Astrocyte of the cerebellum (primary cell): ENCODE measurements at regions not wholly inside any gene's neighbourhood (a gene's known extent, or its start where the extent isn't known, plus 50 kb on each side); places are given as distances from the start of the nearest gene placed in this dataset.

Experiments
- DNase-seq: peaks from one replicate; pipeline ENCODE4 v3.0.0-alpha.2; 2011; ENCODE audit warnings: low read depth
- H3K4me3 ChIP-seq: 2 replicates; pipeline ENCODE4 v1.5.1; 2011; ENCODE audit warnings: mild to moderate bottlenecking, low read depth, low read length, moderate library complexity
- in situ Hi-C: cut with HindIII; loops from 2 replicates; pipeline ENCODE4 v1.10.0; 2017; ENCODE audit warnings: low sequenced_read_pairs
- TF ChIP-seq, protein P1 (sequence below): IDR thresholded peaks from 2 replicates; pipeline ENCODE4 v1.5.1; 2012; ENCODE audit warnings: low read length, low read depth, moderate library complexity, mild to moderate bottlenecking; ENCODE audit errors: missing control alignments

DNA sequence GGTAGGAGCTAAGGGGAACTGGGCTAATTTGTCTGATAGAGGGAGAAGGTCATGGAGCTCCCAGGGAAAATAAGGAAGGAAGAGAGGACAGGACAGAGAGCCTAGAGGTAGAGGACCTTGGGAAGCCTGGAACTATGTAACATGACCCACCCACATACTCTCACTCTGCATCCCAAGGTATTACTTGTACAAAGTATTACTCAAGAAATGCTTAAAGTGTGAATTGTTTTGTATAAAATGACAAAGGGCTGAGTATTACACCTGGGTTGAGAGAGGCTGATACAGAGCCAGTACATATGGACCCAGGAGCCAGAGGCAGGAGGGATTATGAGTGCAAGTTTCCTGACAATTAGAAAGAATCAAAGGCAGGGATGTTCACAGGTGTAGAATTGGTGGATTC is 80.5 kb upstream of the ANKRD55 start:
- TF ChIP-seq, protein P1, sequence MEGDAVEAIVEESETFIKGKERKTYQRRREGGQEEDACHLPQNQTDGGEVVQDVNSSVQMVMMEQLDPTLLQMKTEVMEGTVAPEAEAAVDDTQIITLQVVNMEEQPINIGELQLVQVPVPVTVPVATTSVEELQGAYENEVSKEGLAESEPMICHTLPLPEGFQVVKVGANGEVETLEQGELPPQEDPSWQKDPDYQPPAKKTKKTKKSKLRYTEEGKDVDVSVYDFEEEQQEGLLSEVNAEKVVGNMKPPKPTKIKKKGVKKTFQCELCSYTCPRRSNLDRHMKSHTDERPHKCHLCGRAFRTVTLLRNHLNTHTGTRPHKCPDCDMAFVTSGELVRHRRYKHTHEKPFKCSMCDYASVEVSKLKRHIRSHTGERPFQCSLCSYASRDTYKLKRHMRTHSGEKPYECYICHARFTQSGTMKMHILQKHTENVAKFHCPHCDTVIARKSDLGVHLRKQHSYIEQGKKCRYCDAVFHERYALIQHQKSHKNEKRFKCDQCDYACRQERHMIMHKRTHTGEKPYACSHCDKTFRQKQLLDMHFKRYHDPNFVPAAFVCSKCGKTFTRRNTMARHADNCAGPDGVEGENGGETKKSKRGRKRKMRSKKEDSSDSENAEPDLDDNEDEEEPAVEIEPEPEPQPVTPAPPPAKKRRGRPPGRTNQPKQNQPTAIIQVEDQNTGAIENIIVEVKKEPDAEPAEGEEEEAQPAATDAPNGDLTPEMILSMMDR, result no peak
- in situ Hi-C loops, result loop anchor here (5.0 kb wide), 1 partner anchor 34 kb away; no protein-coding TSS in a partner anchor
- no peak for DNase-seq
- H3K4me3 ChIP-seq, result no peak overlapping the region

DNA sequence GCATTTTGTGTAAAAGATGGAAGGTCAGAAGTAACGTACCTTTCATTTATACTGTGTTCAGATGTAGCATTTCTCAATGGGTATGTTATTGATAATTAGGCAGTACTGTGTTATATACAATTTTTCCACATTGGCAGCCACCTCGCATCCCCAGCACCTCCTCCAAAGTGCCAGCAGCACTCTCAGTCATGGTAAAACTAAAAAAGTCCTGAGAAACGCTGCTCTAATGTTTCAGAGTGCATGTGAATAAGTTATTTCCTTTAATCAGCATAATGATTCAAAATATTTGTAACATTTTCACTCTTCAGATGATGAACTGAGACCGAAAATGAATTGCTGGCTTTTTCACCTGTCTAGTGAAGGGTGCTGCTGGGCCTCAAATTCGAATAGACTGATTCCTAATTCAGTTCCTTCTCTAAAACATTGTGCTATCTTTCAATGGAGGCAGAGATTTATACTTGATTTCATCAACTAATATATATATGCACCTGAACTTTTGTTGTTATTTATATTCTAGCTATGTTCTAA is 79.9 kb upstream of the ANKRD55 start:
- no peak overlapping the region for H3K4me3 ChIP-seq
- in situ Hi-C loops, result loop anchor here (5.0 kb wide), 1 partner anchor 34 kb away; no protein-coding TSS in a partner anchor
- TF ChIP-seq, protein P1, result no peak
- no peak for DNase-seq

DNA sequence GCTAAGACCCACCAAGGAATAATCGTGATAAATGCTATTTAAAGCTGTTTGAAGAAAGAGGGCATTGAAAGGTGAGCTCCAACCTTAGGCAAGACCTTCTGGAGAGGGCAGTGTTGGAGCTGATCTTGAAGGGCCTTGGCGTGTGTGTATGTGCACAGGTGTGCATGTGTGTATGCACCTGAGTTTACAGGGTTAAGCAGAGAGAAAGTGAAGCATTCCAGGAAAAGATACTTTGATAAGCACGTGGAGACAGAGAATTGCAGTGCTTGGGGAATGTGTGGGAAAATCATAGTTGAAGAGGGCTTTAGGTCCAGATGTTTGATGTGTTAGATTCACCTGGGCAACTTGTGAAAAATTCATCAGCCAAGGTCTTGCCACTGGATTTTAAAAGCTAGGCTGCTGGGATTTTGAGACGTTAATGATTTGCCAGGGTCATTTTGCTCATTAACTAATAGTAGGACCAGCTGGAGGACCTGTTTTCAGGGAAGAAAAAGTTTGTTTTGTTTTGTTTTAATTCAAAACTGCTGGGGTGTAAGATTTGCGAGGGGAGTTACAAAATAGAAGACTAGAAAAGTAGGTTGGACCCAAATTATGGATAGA is 78.3 kb upstream of the ANKRD55 start:
- TF ChIP-seq, protein P1, result no peak
- no peak overlapping the region for H3K4me3 ChIP-seq

DNA sequence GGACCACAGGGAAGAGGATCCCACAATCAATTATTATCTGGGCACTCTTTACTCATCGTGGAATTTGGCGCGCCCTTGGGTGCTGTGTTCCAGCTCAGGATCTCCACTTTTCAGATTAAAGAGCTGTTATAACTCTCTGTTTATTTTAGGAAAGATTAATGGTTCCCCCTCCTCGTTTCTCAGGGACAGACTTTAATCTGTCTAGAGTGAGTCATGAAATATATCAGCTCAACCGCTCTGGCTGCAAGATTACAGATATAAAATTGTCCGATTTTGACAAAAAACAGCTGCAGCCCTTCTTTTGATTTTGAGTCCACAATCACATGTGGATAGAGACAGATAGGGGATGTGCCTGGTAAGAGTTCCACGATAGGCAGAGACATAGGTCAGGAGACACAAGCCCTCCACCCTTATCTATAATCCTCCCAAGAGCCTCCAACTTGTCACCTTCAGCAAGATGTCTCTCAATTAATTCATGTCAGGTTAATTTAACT is 77.6 kb upstream of the ANKRD55 start:
- in situ Hi-C loops, result loop anchor here (5.0 kb wide), 1 partner anchor 37 kb away; no protein-coding TSS in a partner anchor
- TF ChIP-seq, protein P1, result no peak
- no peak for DNase-seq
- H3K4me3 ChIP-seq, result no peak overlapping the region

More for the DNA sequence above, 78.3 kb upstream of the ANKRD55 start:
- no peak for DNase-seq
- in situ Hi-C loops, result loop anchor here (5.0 kb wide), 1 partner anchor 36 kb away; no protein-coding TSS in a partner anchor

DNA sequence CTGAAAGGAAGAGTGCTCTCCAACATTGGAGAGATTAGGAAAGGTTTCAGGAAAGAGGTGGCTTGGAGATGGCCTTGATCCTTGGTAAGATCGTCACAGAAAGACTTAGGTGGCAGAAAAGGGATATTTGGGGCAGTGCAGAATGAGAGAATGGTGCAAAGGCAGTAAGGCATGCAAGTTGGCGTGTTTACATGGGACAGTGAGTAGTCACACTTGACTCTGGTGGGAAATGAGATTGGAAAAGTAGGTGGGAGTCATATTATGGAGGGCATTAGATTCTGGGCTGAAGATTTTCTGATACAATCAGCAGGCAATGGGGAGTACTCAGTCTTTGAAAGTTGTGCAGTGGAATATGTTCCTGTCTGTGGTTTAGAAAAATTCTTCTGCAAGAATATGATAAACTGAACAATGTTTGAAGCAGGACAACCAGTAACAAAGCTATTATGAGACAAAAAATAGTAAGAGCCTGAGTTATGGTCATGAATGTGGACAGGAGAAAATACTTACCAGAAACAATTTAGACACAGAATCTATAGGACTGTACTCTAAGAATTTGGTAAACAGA is 76.2 kb upstream of the ANKRD55 start:
- H3K4me3 ChIP-seq, result no peak overlapping the region
- in situ Hi-C loops, result no loop called here
- no peak for DNase-seq
- TF ChIP-seq, protein P1, result no peak

DNA sequence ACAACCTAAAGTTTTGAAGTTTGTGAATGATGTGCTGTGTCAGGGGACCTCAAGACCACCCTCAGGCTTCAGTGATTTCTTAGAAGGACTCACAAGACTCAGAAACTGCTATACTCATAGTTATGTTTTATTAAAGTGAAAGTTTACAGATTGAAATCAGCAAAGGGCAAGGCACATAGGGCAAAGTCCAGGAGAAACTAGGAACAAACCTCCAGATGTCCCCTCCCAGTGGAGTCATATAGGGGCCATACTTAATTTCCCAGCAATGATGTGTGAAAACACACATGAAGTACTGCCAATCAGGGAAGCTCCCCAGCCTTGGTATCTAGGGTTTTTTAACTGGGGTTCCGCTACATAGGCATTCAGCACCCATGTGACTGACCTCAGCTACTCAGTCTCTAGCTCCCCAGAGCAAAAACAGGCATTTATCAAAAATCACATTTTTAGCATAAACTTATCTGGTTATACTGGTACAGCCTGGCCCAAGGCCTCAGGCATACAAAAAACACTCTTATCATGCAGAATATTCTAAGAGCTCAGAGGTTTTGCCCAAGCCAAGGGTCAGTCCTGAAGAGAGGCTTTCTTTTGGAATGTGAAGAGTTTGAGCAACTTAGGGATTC is 74.7 kb upstream of the ANKRD55 start:
- TF ChIP-seq, protein P1, result no peak
- in situ Hi-C loops, result no loop called here
- no peak overlapping the region for H3K4me3 ChIP-seq
- no peak for DNase-seq
